MM.1S (cell line): ENCODE measurements at regions not wholly inside any gene's neighbourhood (a gene's known extent, or its start where the extent isn't known, plus 50 kb on each side); places are given as distances from the start of the nearest gene placed in this dataset.
"Not testable (repeated sequence)": the region's sequence is repeated elsewhere in the genome, so short reads cannot be mapped to it uniquely, and the experiment has no call there.

Source experiments
- DNase-seq: peaks from one replicate; pipeline ENCODE4 v3.0.0-alpha.2; 2015
- H2AFZ ChIP-seq: fragments of 300-600 bp; sonication (generic); 2 replicates; pipeline ENCODE4 v1.6.0; 2016; ENCODE audit warnings: antibody characterized with exemption, low read length
- H3F3A ChIP-seq: fragments of 300-600 bp; sonication (generic); 2 replicates; pipeline ENCODE4 v1.6.1; 2016; ENCODE audit warnings: mild to moderate bottlenecking, antibody characterized with exemption, low read length, moderate library complexity, mixed read lengths; ENCODE audit not compliant: insufficient read depth
- H3K27ac ChIP-seq: fragments of 300-600 bp; sonication (generic); 2 replicates; pipeline ENCODE4 v1.5.1; 2016; ENCODE audit warnings: mild to moderate bottlenecking, low read length
- H3K27me3 ChIP-seq: fragments of 300-600 bp; sonication (generic); replicated peaks from 2 replicates; pipeline ENCODE4 v1.6.0; 2016; ENCODE audit warnings: low read length; ENCODE audit not compliant: insufficient read depth
- H3K36me3 ChIP-seq: fragments of 300-600 bp; sonication (generic); replicated peaks from 2 replicates; pipeline ENCODE4 v1.6.1; 2016; ENCODE audit warnings: mild to moderate bottlenecking, low read length, mixed read lengths; ENCODE audit not compliant: insufficient read depth
- H3K4me1 ChIP-seq: fragments of 300-600 bp; sonication (generic); 2 replicates; pipeline ENCODE4 v1.6.1; 2016; ENCODE audit warnings: low read length, mixed read lengths
- H3K4me2 ChIP-seq: fragments of 300-600 bp; sonication (generic); 2 replicates; pipeline ENCODE4 v1.6.0; 2016; ENCODE audit warnings: low read depth, low read length
- H3K4me3 ChIP-seq: fragments of 300-600 bp; sonication (generic); 2 replicates; pipeline ENCODE4 v1.5.1; 2016; ENCODE audit warnings: low read length, mixed read lengths
- H3K79me2 ChIP-seq: fragments of 300-600 bp; sonication (generic); 2 replicates; pipeline ENCODE4 v1.6.1; 2016; ENCODE audit warnings: mixed run types, low read length, mixed read lengths
- H3K9ac ChIP-seq: fragments of 300-600 bp; sonication (generic); 2 replicates; pipeline ENCODE4 v1.6.1; 2016; ENCODE audit warnings: low read length, mixed read lengths
- H3K9me2 ChIP-seq: fragments of 300-600 bp; sonication (generic); replicated peaks from 2 replicates; pipeline ENCODE4 v1.6.1; 2016; ENCODE audit warnings: mild to moderate bottlenecking, low read length, mixed read lengths; ENCODE audit not compliant: insufficient read depth
- H3K9me3 ChIP-seq: fragments of 300-600 bp; sonication (generic); replicated peaks from 2 replicates; pipeline ENCODE4 v1.6.1; 2016; ENCODE audit warnings: mild to moderate bottlenecking, low read length, mixed read lengths; ENCODE audit not compliant: insufficient read depth
- H4K20me1 ChIP-seq: fragments of 300-600 bp; sonication (generic); 2 replicates; pipeline ENCODE4 v1.6.1; 2016; ENCODE audit warnings: mild to moderate bottlenecking, low read length, moderate library complexity, mixed read lengths; ENCODE audit not compliant: insufficient read depth
- EZH2 ChIP-seq: fragments of 300-600 bp; sonication (generic); optimal IDR thresholded peaks from 2 replicates; pipeline ENCODE3; 2017; ENCODE audit warnings: low read depth, mild to moderate bottlenecking, antibody characterized with exemption, low read length, mixed read lengths
- EZH2phosphoT487 ChIP-seq: fragments of 300-600 bp; sonication (generic); IDR thresholded peaks from 2 replicates; pipeline ENCODE4 v1.6.1; 2018; ENCODE audit warnings: antibody characterized with exemption, low read length
- TF ChIP-seq, protein P1 (sequence below): fragments of 300-600 bp; sonication (generic); IDR thresholded peaks from 2 replicates; pipeline ENCODE4 v1.5.1; 2016; ENCODE audit warnings: antibody characterized with exemption, low read length, mixed read lengths

DNA sequence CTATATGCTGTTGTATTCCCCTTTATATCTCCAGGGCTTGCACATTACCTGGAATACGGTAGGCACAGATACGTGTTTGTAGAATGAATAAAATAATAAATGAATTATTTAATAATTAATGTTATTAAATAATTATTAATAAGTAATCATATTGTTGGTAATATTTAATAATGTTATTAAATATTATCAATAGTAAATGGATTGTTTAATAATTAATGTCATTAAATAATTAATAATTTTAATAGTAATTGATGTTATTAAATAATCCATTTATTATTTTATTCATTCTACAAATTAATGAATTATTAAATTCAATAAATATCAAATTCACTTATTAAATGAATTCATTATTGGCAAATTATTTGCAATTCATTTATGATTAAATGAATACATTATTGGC lies 175.1 kb downstream of the MATN1 start:
- H3K9me3 ChIP-seq = no peaks in the 10 kb centered on the region
- DNase-seq = no peak
- no peak overlapping the region for H3K27ac ChIP-seq
- no peak overlapping the region for H2AFZ ChIP-seq
- H4K20me1 ChIP-seq = no peaks in the 10 kb centered on the region
- no peaks in the 10 kb centered on the region for H3K4me1 ChIP-seq
- H3K9ac ChIP-seq = no peak overlapping the region
- H3K9me2 ChIP-seq = no peaks in the 10 kb centered on the region
- peaks cover 64% of the 10 kb centered on the region for H3K27me3 ChIP-seq
- no peaks in the 10 kb centered on the region for H3K79me2 ChIP-seq
- no peaks in the 10 kb centered on the region for H3F3A ChIP-seq
- TF ChIP-seq EZH2 (no peak), EZH2phosphoT487 (no peak)
- TF ChIP-seq, protein P1, sequence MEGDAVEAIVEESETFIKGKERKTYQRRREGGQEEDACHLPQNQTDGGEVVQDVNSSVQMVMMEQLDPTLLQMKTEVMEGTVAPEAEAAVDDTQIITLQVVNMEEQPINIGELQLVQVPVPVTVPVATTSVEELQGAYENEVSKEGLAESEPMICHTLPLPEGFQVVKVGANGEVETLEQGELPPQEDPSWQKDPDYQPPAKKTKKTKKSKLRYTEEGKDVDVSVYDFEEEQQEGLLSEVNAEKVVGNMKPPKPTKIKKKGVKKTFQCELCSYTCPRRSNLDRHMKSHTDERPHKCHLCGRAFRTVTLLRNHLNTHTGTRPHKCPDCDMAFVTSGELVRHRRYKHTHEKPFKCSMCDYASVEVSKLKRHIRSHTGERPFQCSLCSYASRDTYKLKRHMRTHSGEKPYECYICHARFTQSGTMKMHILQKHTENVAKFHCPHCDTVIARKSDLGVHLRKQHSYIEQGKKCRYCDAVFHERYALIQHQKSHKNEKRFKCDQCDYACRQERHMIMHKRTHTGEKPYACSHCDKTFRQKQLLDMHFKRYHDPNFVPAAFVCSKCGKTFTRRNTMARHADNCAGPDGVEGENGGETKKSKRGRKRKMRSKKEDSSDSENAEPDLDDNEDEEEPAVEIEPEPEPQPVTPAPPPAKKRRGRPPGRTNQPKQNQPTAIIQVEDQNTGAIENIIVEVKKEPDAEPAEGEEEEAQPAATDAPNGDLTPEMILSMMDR = no peak
- H3K4me2 ChIP-seq = no peak overlapping the region
- no peak overlapping the region for H3K4me3 ChIP-seq
- H3K36me3 ChIP-seq = no peaks in the 10 kb centered on the region

DNA sequence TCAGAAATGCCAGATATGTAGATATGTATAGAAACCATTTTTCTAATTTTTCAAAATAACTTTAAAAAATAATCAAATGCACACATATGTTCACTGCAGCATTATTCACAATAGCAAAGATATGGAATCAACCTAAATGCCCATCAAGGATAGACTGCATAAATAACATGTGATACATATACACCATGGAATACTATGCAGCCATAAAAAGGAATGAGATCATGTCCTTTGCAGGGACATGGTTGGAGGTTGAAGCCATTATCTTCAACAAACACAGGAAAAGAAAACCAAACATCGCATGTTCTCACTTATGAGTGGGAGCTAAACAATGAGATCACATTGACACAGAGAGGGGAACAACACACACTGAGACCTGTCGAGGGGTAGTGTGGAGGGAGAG lies 176.1 kb downstream of the MATN1 start:
- H3K9ac ChIP-seq, H3K36me3 ChIP-seq, H3K27ac ChIP-seq, H4K20me1 ChIP-seq, H3K4me1 ChIP-seq, H2AFZ ChIP-seq, H3K9me2 ChIP-seq, H3K9me3 ChIP-seq, H3K4me2 ChIP-seq, H3K79me2 ChIP-seq, DNase-seq, H3K4me3 ChIP-seq, H3F3A ChIP-seq: not testable (repeated sequence)
- peaks cover 65% of the 10 kb centered on the region for H3K27me3 ChIP-seq

DNA sequence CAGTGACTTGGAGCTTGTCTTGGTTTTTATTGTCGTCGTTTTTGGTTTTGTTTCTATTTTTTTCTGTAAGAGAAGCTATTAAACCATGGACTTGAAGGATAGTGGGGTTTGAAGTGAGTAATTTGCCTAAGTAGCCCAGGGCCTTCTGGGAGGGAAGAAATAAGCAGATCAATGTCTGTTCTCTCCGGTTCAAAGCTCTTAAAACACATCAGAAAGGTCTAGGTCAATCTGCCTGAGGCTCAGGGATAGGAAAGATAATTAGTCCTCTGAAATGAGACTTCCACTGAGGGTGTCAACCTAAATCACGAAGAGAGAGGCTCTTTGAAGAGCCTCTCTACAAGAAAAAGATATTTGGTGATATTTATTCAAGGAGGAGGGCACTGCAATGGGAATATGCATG lies 178.0 kb downstream of the MATN1 start:
- Histone ChIP-seq H3K4me1 (no peaks in the 10 kb centered on the region), H3K27me3 (peaks cover 74% of the 10 kb centered on the region), H3K9me3 (no peaks in the 10 kb centered on the region), H3K4me2 (no peak overlapping the region), H3K4me3 (no peak overlapping the region), H3F3A (no peaks in the 10 kb centered on the region), H3K9ac (no peak overlapping the region), H3K36me3 (no peaks in the 10 kb centered on the region), H2AFZ (no peak overlapping the region), H3K9me2 (no peaks in the 10 kb centered on the region), H3K27ac (no peak overlapping the region), H4K20me1 (no peaks in the 10 kb centered on the region), H3K79me2 (no peaks in the 10 kb centered on the region)
- no peak for DNase-seq
- TF ChIP-seq EZH2 = no peak
- TF ChIP-seq, protein P1 = no peak

DNA sequence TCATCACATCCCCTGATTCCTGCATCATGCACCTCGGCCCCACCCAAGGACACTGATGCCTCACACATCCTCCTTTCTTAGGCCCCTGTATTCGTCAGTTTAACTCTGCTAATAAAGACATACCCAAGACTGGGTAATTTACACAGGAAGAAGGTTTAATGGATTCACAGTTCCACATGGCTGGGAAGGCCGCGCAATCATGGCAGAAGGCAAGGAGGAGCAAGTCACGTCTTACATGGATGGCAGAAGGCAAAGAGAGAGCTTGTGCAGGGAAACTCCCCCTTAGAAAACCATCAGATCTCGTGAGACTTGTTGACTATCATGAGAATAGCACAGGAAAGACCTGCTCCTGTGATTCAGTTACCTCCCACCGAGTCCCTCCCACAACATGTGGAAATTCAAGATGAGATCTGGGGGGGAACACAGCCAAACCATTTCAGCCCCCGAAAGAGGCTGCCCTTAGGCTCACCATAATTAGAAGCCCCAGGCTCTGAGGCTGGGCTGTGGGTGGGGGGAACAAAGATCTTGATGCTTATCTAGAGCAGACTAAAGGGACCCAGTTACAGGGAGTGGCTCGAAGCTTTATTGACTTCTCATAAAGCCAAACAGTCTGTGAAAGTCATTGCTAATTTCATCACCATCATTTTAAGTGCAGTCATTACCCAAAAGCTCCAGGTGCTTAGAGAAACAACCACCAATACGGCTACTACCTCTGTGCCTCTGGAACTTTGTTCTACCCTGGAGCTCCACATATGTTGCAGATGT lies 181.5 kb downstream of the MATN1 start:
- Histone ChIP-seq H3K79me2 (no peaks in the 10 kb centered on the region), H3K36me3 (no peaks in the 10 kb centered on the region), H3K27me3 (peaks cover 88% of the 10 kb centered on the region), H2AFZ (no peak overlapping the region), H4K20me1 (no peaks in the 10 kb centered on the region), H3K4me1 (no peaks in the 10 kb centered on the region), H3K9me2 (no peaks in the 10 kb centered on the region), H3K9ac (no peak overlapping the region), H3F3A (no peaks in the 10 kb centered on the region), H3K27ac (no peak overlapping the region), H3K4me3 (no peak overlapping the region), H3K4me2 (no peak overlapping the region), H3K9me3 (no peaks in the 10 kb centered on the region)
- DNase-seq = no peak
- TF ChIP-seq EZH2 (no peak), EZH2phosphoT487 (no peak)
- TF ChIP-seq, protein P1 = no peak
